Pancreas (tissue), 10 donors: ENCODE measurements at regions not wholly inside any gene's neighbourhood (a gene's known extent, or its start where the extent isn't known, plus 50 kb on each side); places are given as distances from the start of the nearest gene placed in this dataset.

Source experiments
- ATAC-seq, 4 donors: fragments of 200-7000 bp; cut with Tn5 transposase; one replicate each; pipeline versions ENCODE4 v1.8.0 to v1.9.1; 2020; ENCODE audit warnings: mild to moderate bottlenecking in 4 of 4, moderate library complexity in 4 of 4
- DNase-seq, 6 donors: peaks; one replicate each; pipeline ENCODE4 v3.0.0-alpha.2; 2020
- FAIRE-seq: peaks from 2 replicates; lab custom pipeline; 2012; peaks lifted over from hg19 to GRCh38; lab: Jason Lieb, UNC
- H3K27ac ChIP-seq, 4 donors: fragments of 200-600 bp; sonication (generic); 1 replicate in 3 of 4; 2 replicates in 1 of 4; pipeline versions ENCODE4 v1.5.0 to v1.8.0; 2020
- H3K27me3 ChIP-seq, 4 donors: fragments of 200-600 bp; one replicate each; pipeline ENCODE4 v1.8.0; 2021
- H3K36me3 ChIP-seq, 3 donors: fragments of 200-600 bp; sonication (generic) in 1 of 3; one replicate each; pipeline versions ENCODE4 v1.5.0 to v1.8.0; 2020 to 2021
- H3K4me1 ChIP-seq, 3 donors: fragments of 200-600 bp; one replicate each; pipeline ENCODE4 v1.8.0; 2021
- H3K4me3 ChIP-seq, 4 donors: fragments of 200-600 bp; sonication (generic) in 2 of 4; one replicate each; pipeline versions ENCODE4 v1.5.0 to v1.8.0; 2020 to 2021
- H3K9me3 ChIP-seq, 4 donors: fragments of 200-600 bp; one replicate each; pipeline ENCODE4 v1.8.0; 2021
- CTCF ChIP-seq, 4 donors: fragments of 200-600 bp; sonication (generic) in 3 of 4; IDR thresholded peaks; one replicate each; pipeline versions ENCODE4 v1.5.0 to v1.8.0; 2021; ENCODE audit warnings: antibody characterized with exemption in 4 of 4
- WGBS, 2 donors: extraction: QIAGEN DNeasy Blood & Tissue Kit; methylation state at CpG; one replicate each; pipeline ENCODE4 v1.1.7; 2013; 5-methylcytosine and 5-hydroxymethylcytosine counted together
- intact Hi-C, 3 donors: fragments of 100-400 bp; cut with DNase I; formaldehyde crosslinking; loops; one replicate each; pipeline versions ENCODE4 v1.11.1 to v1.14.2; 2022
- donor health status: healthy with polysubstance abuse.
- donor health status: DM: no; HTN: no; CAD: no; lungs with moderate emphysema.
- donor health status: DM: no; HTN: no; CAD: no.
- donor health status: control.
- donor health status: control.
- donor health status: Bipolar disorder and iron deficiency.
- donor health status: DM: yes; HTN: yes; CAD: no.
- donor health status: DM: no; HTN: no; CAD: no.
- donor health status: DM: no; HTN: no; CAD: no.
- donor health status: DM: yes; HTN: yes; CAD: no.

DNA sequence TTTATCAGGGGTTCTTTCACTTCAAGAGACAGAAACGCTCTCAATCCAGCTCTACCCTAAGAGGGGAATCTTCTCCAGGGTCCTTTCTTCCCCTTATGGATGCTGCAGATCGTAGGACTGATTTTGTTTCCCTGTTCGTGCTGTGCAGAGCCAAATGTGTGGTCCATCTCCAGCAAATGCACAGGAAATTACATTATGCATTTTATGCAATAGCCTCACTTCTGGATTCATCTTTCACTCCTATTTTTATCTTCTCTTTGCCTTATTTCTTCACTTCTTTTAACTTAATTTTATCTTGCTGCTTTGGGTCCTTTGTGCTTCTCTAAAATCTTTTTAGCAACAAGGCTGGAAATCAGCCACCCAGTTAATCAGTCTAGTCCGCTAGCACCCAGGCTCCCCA is 184.5 kb upstream of the INHBA start:
- DNase-seq (no peak), FAIRE-seq (no peak), ATAC-seq (no peak)
- intact Hi-C loops, result no loop called here
- Histone ChIP-seq H3K4me3 (no peak overlapping the region), H3K36me3 (no peaks in the 10 kb centered on the region), H3K9me3 (no peaks in the 10 kb centered on the region), H3K4me1 (no peaks in the 10 kb centered on the region), H3K27me3 (no peaks in the 10 kb centered on the region), H3K27ac (no peak overlapping the region)
- 46 to 50% methylated on average over 4 of the region's 4 CpGs for WGBS, 2 donors
- no peak for TF ChIP-seq CTCF (IDR thresholded peaks at IDR 0.05)

DNA sequence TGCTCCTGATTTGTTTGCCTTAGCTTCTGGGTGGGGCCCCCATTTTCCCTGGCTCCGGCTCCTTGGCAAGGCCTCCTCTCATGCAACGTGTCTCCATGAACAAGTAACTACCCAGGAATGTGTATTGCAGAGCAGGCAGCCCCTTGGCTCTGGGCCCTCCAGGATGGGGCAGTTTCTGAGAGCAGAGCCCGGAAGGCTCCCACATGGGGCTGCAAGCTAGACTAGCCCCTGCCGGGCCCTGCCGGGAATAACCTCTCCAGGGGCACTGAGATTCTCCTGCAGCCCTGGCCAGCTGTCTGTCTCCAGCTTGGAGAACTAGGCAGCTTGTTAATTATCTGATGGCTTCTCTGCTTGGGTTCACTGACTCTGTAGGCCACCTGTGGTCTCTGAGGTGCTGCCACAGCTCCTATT is 184.0 kb upstream of the INHBA start:
- ATAC-seq, result peak in 3 of 4 donors; percentile 17 to 64 (median 35)
- Histone ChIP-seq H3K9me3 (no peaks in the 10 kb centered on the region), H3K4me3 (no peak overlapping the region), H3K36me3 (no peaks in the 10 kb centered on the region), H3K27me3 (no peaks in the 10 kb centered on the region), H3K4me1 (no peaks in the 10 kb centered on the region), H3K27ac (no peak overlapping the region)
- no peak for TF ChIP-seq CTCF (IDR thresholded peaks at IDR 0.05)
- FAIRE-seq, result no peak
- WGBS, 2 donors, result 30 to 37% methylated on average over 5 of the region's 5 CpGs
- no peak for DNase-seq
- intact Hi-C loops, result no loop called here

DNA sequence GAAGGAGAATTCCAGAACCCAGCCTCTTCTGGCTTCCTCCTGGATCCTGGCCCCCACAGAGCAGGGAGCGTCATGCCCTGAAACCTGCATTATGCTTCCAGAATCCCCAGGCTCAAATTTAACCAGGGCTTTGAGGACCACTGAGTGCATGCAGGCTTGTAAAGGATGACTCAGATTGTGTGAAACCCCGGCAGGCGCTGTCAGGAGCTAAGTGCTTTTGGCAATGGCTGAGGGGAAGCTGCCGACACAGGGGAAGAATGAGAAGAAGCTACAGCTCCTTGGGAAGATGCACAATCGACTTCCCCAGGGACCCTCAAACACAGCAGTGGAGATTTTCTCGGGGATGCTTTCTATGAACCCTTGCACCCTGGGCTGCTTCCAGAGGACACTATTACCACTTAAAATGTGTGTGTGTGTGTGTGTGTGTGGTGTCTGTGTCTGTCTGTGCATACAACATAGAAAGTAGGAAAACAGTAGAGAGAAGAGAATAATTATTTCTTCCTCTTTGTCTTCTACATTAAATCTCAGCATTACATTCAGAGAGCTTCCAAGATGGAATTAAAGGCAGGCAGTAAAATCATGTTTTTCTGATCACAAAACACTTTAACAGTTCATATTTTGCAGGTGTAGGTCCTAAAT is 183.5 kb upstream of the INHBA start:
- DNase-seq, result peak in 2 of 6 donors; percentile 13 to 26
- peak in 3 of 4 donors; percentile 51 to 58 (median 56) for ATAC-seq
- Histone ChIP-seq H3K9me3 (no peaks in the 10 kb centered on the region), H3K27me3 (no peaks in the 10 kb centered on the region), H3K27ac (no peak overlapping the region), H3K4me1 (no peaks in the 10 kb centered on the region), H3K4me3 (no peak overlapping the region), H3K36me3 (no peaks in the 10 kb centered on the region)
- no peak for TF ChIP-seq CTCF (IDR thresholded peaks at IDR 0.05)
- intact Hi-C loops, result no loop called here
- no peak for FAIRE-seq
- 40 to 61% methylated on average over 6 of the region's 6 CpGs for WGBS, 2 donors

GRCh38 chr7:41885748-41886147 is 182.9 kb upstream of the INHBA start:
- WGBS, 2 donors, result 36 to 48% methylated on average over 6 of the region's 6 CpGs
- no peak for TF ChIP-seq CTCF (IDR thresholded peaks at IDR 0.05)
- DNase-seq, result no peak
- no peaks in the 10 kb centered on the region for H3K27me3 ChIP-seq
- H3K4me1 ChIP-seq, result no peaks in the 10 kb centered on the region
- no peak for ATAC-seq
- no peaks in the 10 kb centered on the region for H3K9me3 ChIP-seq
- H3K4me3 ChIP-seq, result no peak overlapping the region
- H3K27ac ChIP-seq, result no peak overlapping the region
- no peak for FAIRE-seq
- H3K36me3 ChIP-seq, result no peaks in the 10 kb centered on the region
- intact Hi-C loops, result no loop called here

- TF ChIP-seq CTCF (IDR thresholded peaks at IDR 0.05), result no peak
- Histone ChIP-seq H3K4me3 (no peak overlapping the region), H3K27ac (no peak overlapping the region), H3K4me1 (no peaks in the 10 kb centered on the region), H3K27me3 (no peaks in the 10 kb centered on the region), H3K9me3 (no peaks in the 10 kb centered on the region), H3K36me3 (no peaks in the 10 kb centered on the region)
- DNase-seq (no peak), ATAC-seq (no peak), FAIRE-seq (no peak)
- intact Hi-C loops, result no loop called here
Observed at GRCh38 chr7:41885078-41885477, 182.2 kb upstream of the INHBA start.
